Endothelial cell of umbilical vein (primary cell): ENCODE measurements at regions not wholly inside any gene's neighbourhood (a gene's known extent, or its start where the extent isn't known, plus 50 kb on each side); places are given as distances from the start of the nearest gene placed in this dataset.

Experiments used
- BruUV-seq: library from RNA; stranded (reverse); fragments of 400-500 nt; replicated peaks from 2 replicates; lab custom pipeline; 2021; lab: Mats Ljungman, UMichigan
- CTCF ChIA-PET: fragments of 300-600, 350-600 bp; sonication (Branson Sonifier 250); formaldehyde crosslinking; loops from one replicate; lab custom pipeline; 2021; ENCODE audit warnings: antibody characterized with exemption, inconsistent platforms; lab: Charles Lee
- POLR2A ChIA-PET: fragments of 300-600, 350-600 bp; sonication (Branson Sonifier 250); formaldehyde crosslinking; loops from one replicate; lab custom pipeline; 2021; ENCODE audit warnings: antibody characterized with exemption, inconsistent platforms; lab: Charles Lee
- DNase-seq: peaks from one replicate; pipeline ENCODE4 v3.0.0-alpha.2; 2011; ENCODE audit warnings: low read depth, low spot score
- FAIRE-seq: peaks from 2 replicates; lab custom pipeline; 2011; peaks lifted over from hg19 to GRCh38; lab: Jason Lieb, UNC
- H2AFZ ChIP-seq: 2 replicates; pipeline ENCODE4 v1.6.0; 2012; ENCODE audit warnings: low read depth, low read length, control low read depth, inconsistent platforms
- H3K27ac ChIP-seq: 2 replicates; pipeline ENCODE4 v1.5.1; 2011; ENCODE audit warnings: low read depth, mild to moderate bottlenecking, control low read depth, low read length, moderate library complexity; ENCODE audit not compliant: insufficient read depth
- H3K27me3 ChIP-seq, 2 experiments: 2 replicates each; pipeline versions ENCODE4 v1.6.0 to v1.6.1; 2011; ENCODE audit warnings: low read length in 2 of 2, mixed read lengths in 1 of 2; ENCODE audit not compliant: control insufficient read depth in 2 of 2, insufficient read depth in 2 of 2
- H3K36me3 ChIP-seq, 2 experiments: 2 replicates in 1 of 2; 3 replicates in 1 of 2; pipeline ENCODE4 v1.5.1; 2011; ENCODE audit warnings: low read length in 2 of 2, mild to moderate bottlenecking in 1 of 2, moderate library complexity in 1 of 2; ENCODE audit not compliant: control insufficient read depth in 2 of 2, insufficient read depth in 2 of 2; ENCODE audit errors: extremely low read depth in 1 of 2
- H3K4me1 ChIP-seq: 3 replicates; pipeline ENCODE4 v1.5.1; 2011; ENCODE audit warnings: mild to moderate bottlenecking, low read length; ENCODE audit not compliant: control insufficient read depth, insufficient read depth; ENCODE audit errors: extremely low read depth
- H3K4me2 ChIP-seq: 2 replicates; pipeline ENCODE4 v1.6.1; 2011; ENCODE audit warnings: low read length, control low read depth, mixed read lengths; ENCODE audit not compliant: insufficient read depth
- H3K4me3 ChIP-seq, 3 experiments: fragments of 200-600 bp in 1 of 3; sonication (generic), shearing (Covaris generic) in 1 of 3; replicated peaks in 1 of 3; 2 replicates each; pipeline ENCODE4 v1.5.1; 2011 to 2016; ENCODE audit warnings: control low read depth in 3 of 3, low read length in 3 of 3, mild to moderate bottlenecking in 2 of 3, inconsistent platforms in 1 of 3, low read depth in 1 of 3, moderate library complexity in 1 of 3; ENCODE audit not compliant: insufficient read depth in 1 of 3
- H3K79me2 ChIP-seq: 2 replicates; pipeline ENCODE4 v1.6.0; 2012; ENCODE audit warnings: low read length, inconsistent platforms; ENCODE audit not compliant: control insufficient read depth, insufficient read depth
- H3K9ac ChIP-seq: replicated peaks from 2 replicates; pipeline ENCODE3; 2011; ENCODE audit warnings: low read length, control low read depth; ENCODE audit not compliant: insufficient read depth; ENCODE audit errors: extremely low read depth
- H3K9me1 ChIP-seq: replicated peaks from 3 replicates; pipeline ENCODE4 v1.6.0; 2011; ENCODE audit warnings: mild to moderate bottlenecking, low read length; ENCODE audit not compliant: control insufficient read depth, insufficient read depth; ENCODE audit errors: extremely low read depth
- H3K9me3 ChIP-seq: replicated peaks from 2 replicates; pipeline ENCODE4 v1.5.1; 2012; ENCODE audit warnings: low read length, inconsistent platforms; ENCODE audit not compliant: control insufficient read depth, insufficient read depth
- H4K20me1 ChIP-seq: replicated peaks from 2 replicates; pipeline ENCODE3; 2011; ENCODE audit warnings: mild to moderate bottlenecking, low read length; ENCODE audit not compliant: control insufficient read depth, insufficient read depth; ENCODE audit errors: extremely low read depth
- EZH2 ChIP-seq: IDR thresholded peaks from 2 replicates; pipeline ENCODE4 v1.6.1; 2012; ENCODE audit warnings: borderline replicate concordance, low read depth, mild to moderate bottlenecking, moderate library complexity, low read length, inconsistent platforms; ENCODE audit not compliant: severe bottlenecking
- FOS ChIP-seq: IDR thresholded peaks from 2 replicates; pipeline ENCODE4 v1.6.1; 2011; ENCODE audit warnings: mild to moderate bottlenecking, low read length, moderate library complexity, borderline replicate concordance; ENCODE audit not compliant: insufficient read depth
- GATA2 ChIP-seq: IDR thresholded peaks from 2 replicates; pipeline ENCODE4 v1.7.0; 2011; ENCODE audit warnings: low read depth, mild to moderate bottlenecking, moderate library complexity, mixed read lengths, low read length; ENCODE audit not compliant: insufficient read length, insufficient read depth
- JUN ChIP-seq: IDR thresholded peaks from 2 replicates; pipeline ENCODE4 v1.6.1; 2011; ENCODE audit warnings: borderline replicate concordance, low read depth; ENCODE audit not compliant: insufficient read length, insufficient read depth
- MYC ChIP-seq: IDR thresholded peaks from one replicate; pipeline ENCODE4 v1.6.1; 2011; ENCODE audit warnings: mild to moderate bottlenecking, low read depth, low read length
- POLR2A ChIP-seq: IDR thresholded peaks from 2 replicates; pipeline ENCODE4 v1.6.1; 2012; ENCODE audit warnings: low read depth, mild to moderate bottlenecking, control low read depth, low read length
- POLR2AphosphoS5 ChIP-seq: IDR thresholded peaks from 2 replicates; pipeline ENCODE4 v1.6.1; 2012; ENCODE audit warnings: low read depth, mild to moderate bottlenecking, control low read depth, low read length, moderate library complexity; ENCODE audit not compliant: insufficient read depth
- dilution Hi-C: fragments of 300-500 bp; cut with MboI; formaldehyde crosslinking; loops from one replicate; pipeline ENCODE4 v1.15.0; 2019; ENCODE audit warnings: low sequenced_read_pairs; ENCODE audit not compliant: extremely low pct_ligation_motif_present
- intact Hi-C: fragments of 100-400 bp; cut with micrococcal nuclease; formaldehyde crosslinking; loops from one replicate; pipeline ENCODE4 v1.10.0; 2022
- TF ChIP-seq, protein P1 (sequence below), 2 donors: IDR thresholded peaks; 1 replicate in 1 of 2; 2 replicates in 1 of 2; pipeline ENCODE4 v1.5.1; 2011; ENCODE audit warnings: low read length in 2 of 2, mild to moderate bottlenecking in 2 of 2, moderate library complexity in 2 of 2, control low read depth in 1 of 2, inconsistent platforms in 1 of 2, low read depth in 1 of 2; ENCODE audit not compliant: insufficient read depth in 1 of 2; ENCODE audit errors: extremely low read depth in 1 of 2
- TF ChIP-seq, protein P2 (sequence below): IDR thresholded peaks from 2 replicates; pipeline ENCODE4 v1.6.1; 2011; ENCODE audit not compliant: insufficient read depth, insufficient read length

- intact Hi-C loops: no loop called here
Measured at GRCh38 chr1:199098468-199098867, 459.6 kb downstream of the PTPRC start.

More at GRCh38 chr1:199098468-199098867, 459.6 kb downstream of the PTPRC start:
- H4K20me1 ChIP-seq: no peaks in the 10 kb centered on the region
- no peak overlapping the region for H3K4me3 ChIP-seq
- no peak overlapping the region for H3K27ac ChIP-seq
- no peak overlapping the region for H3K4me2 ChIP-seq
- TF ChIP-seq EZH2 (no peak), POLR2AphosphoS5 (no peak), MYC (no peak), JUN (no peak), GATA2 (no peak), FOS (no peak), POLR2A (no peak)
- TF ChIP-seq, protein P1, sequence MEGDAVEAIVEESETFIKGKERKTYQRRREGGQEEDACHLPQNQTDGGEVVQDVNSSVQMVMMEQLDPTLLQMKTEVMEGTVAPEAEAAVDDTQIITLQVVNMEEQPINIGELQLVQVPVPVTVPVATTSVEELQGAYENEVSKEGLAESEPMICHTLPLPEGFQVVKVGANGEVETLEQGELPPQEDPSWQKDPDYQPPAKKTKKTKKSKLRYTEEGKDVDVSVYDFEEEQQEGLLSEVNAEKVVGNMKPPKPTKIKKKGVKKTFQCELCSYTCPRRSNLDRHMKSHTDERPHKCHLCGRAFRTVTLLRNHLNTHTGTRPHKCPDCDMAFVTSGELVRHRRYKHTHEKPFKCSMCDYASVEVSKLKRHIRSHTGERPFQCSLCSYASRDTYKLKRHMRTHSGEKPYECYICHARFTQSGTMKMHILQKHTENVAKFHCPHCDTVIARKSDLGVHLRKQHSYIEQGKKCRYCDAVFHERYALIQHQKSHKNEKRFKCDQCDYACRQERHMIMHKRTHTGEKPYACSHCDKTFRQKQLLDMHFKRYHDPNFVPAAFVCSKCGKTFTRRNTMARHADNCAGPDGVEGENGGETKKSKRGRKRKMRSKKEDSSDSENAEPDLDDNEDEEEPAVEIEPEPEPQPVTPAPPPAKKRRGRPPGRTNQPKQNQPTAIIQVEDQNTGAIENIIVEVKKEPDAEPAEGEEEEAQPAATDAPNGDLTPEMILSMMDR (IDR thresholded peaks at IDR 0.05; ENCODE audit: extremely low read depth in 1 of 2, insufficient read depth in 1 of 2, low read depth in 1 of 2, low read length in 2 of 2): no peak
- TF ChIP-seq, protein P2, sequence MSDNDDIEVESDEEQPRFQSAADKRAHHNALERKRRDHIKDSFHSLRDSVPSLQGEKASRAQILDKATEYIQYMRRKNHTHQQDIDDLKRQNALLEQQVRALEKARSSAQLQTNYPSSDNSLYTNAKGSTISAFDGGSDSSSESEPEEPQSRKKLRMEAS: no peak
- H3K36me3 ChIP-seq: no peaks in the 10 kb centered on the region
- H3K27me3 ChIP-seq: no peaks in the 10 kb centered on the region
- no peak overlapping the region for H2AFZ ChIP-seq
- BruUV-seq: no TSS peak
- H3K79me2 ChIP-seq: no peaks in the 10 kb centered on the region
- H3K9ac ChIP-seq: no peak overlapping the region
- dilution Hi-C loops: no loop called here
- POLR2A ChIA-PET: no interaction called here
- no peaks in the 10 kb centered on the region for H3K9me1 ChIP-seq
- DNase-seq (no peak), FAIRE-seq (no peak)
- CTCF ChIA-PET: no interaction called here
- H3K9me3 ChIP-seq: no peaks in the 10 kb centered on the region
- no peaks in the 10 kb centered on the region for H3K4me1 ChIP-seq
